Nephron progenitor cell (in vitro differentiated cells): ENCODE measurements at regions not wholly inside any gene's neighbourhood (a gene's known extent, or its start where the extent isn't known, plus 50 kb on each side); places are given as distances from the start of the nearest gene placed in this dataset.

ENCODE experiments used
- DNase-seq: peaks from one replicate; pipeline ENCODE4 v3.0.0; 2021
- H3K27ac Mint-ChIP-seq: 2 replicates; pipeline ENCODE4 v1.8.0; 2021; ENCODE audit warnings: mild to moderate bottlenecking, moderate library complexity, mixed read lengths
- H3K27me3 Mint-ChIP-seq: 2 replicates; pipeline ENCODE4 v1.8.0; 2021; ENCODE audit warnings: mild to moderate bottlenecking, low read depth, mixed read lengths; ENCODE audit not compliant: poor library complexity
- H3K36me3 Mint-ChIP-seq: 2 replicates; pipeline ENCODE4 v1.8.0; 2021; ENCODE audit warnings: low read depth, mixed read lengths
- H3K4me1 Mint-ChIP-seq: 2 replicates; pipeline ENCODE4 v1.8.0; 2021; ENCODE audit warnings: mixed read lengths
- H3K4me3 Mint-ChIP-seq: 2 replicates; pipeline ENCODE4 v1.8.0; 2021; ENCODE audit warnings: mild to moderate bottlenecking, moderate library complexity, mixed read lengths
- H3K9me3 Mint-ChIP-seq: 2 replicates; pipeline ENCODE4 v1.8.0; 2021; ENCODE audit warnings: mild to moderate bottlenecking, moderate library complexity, mixed read lengths
- CTCF ChIP-seq: fragments of 200-600 bp; sonication (generic); IDR thresholded peaks from 2 replicates; pipeline ENCODE4 v1.5.0; 2021; ENCODE audit warnings: antibody characterized with exemption

- DNase-seq = no peak
- no peak overlapping the region for H3K4me3 Mint-ChIP-seq
- no peak for TF ChIP-seq CTCF
- H3K27me3 Mint-ChIP-seq = peaks cover 12% of the 10 kb centered on the region
- H3K9me3 Mint-ChIP-seq = no peaks in the 10 kb centered on the region
- no peaks in the 10 kb centered on the region for H3K36me3 Mint-ChIP-seq
- no peak overlapping the region for H3K27ac Mint-ChIP-seq
- no peaks in the 10 kb centered on the region for H3K4me1 Mint-ChIP-seq
Measured at GRCh38 chrX:111006116-111006515, 89.9 kb upstream of the PAK3 start.

DNA sequence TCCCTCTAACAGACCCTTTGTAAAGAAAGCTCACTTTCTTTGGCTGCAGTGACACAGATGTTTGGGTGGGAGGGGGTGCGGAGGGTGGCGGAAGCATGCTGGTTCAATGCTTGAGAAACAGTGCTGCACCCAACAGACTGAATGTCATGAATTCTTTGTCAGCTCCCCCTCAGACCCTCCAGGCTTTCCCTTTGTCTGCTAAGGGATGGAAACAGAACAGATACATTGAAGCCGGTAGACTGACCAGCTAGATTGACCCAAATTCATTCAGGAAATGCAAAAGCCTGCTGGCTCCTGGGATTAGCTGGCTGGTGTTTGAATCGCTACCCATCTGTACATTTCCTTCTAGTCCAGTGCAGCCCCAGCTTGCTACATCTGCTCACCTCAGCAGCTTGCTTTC, 90.8 kb upstream of the PAK3 start:
- no peaks in the 10 kb centered on the region for H3K9me3 Mint-ChIP-seq
- no peak overlapping the region for H3K27ac Mint-ChIP-seq
- H3K36me3 Mint-ChIP-seq = no peaks in the 10 kb centered on the region
- no peaks in the 10 kb centered on the region for H3K4me1 Mint-ChIP-seq
- no peak for TF ChIP-seq CTCF
- DNase-seq = no peak
- no peak overlapping the region for H3K4me3 Mint-ChIP-seq
- H3K27me3 Mint-ChIP-seq = peaks cover 12% of the 10 kb centered on the region

- no peak for TF ChIP-seq CTCF
- Mint-ChIP-seq H3K36me3 (no peaks in the 10 kb centered on the region), H3K9me3 (no peaks in the 10 kb centered on the region), H3K4me3 (no peak overlapping the region), H3K4me1 (no peaks in the 10 kb centered on the region), H3K27me3 (peaks cover 9% of the 10 kb centered on the region), H3K27ac (no peak overlapping the region)
- no peak for DNase-seq
Measured at GRCh38 chrX:111003118-111003517, 92.9 kb upstream of the PAK3 start.

GRCh38 chrX:110992611-110993010, 103.4 kb upstream of the PAK3 start:
- H3K27ac Mint-ChIP-seq = no peak overlapping the region

DNA sequence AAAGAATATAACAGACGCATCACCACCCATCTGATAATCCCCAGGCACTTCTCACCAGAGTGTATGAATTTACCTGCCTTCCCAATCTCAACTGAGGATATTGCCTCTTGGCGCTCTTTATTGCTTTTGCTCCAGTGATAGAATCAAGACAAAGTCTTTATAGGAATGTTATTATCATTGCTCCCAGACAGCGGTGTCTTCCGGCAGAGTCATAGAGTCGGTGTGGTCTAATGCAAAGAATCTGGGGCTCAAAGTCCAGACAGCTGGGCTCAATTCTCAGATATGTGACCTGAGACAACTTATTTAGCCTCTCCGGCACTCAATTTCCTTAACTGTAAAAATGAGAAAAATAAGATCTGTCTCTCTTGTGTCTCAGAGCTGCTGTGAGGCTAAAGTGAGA, 106.1 kb upstream of the PAK3 start:
- peaks cover 17% of the 10 kb centered on the region for H3K27me3 Mint-ChIP-seq
- no peak overlapping the region for H3K27ac Mint-ChIP-seq
- no peaks in the 10 kb centered on the region for H3K9me3 Mint-ChIP-seq
- no peaks in the 10 kb centered on the region for H3K36me3 Mint-ChIP-seq
- TF ChIP-seq CTCF = no peak
- no peak overlapping the region for H3K4me3 Mint-ChIP-seq
- no peaks in the 10 kb centered on the region for H3K4me1 Mint-ChIP-seq
- DNase-seq = no peak

More at GRCh38 chrX:110992611-110993010, 103.4 kb upstream of the PAK3 start:
- H3K27me3 Mint-ChIP-seq = peaks cover 16% of the 10 kb centered on the region
- H3K9me3 Mint-ChIP-seq = no peaks in the 10 kb centered on the region
- peak; percentile 41 for DNase-seq
- no peaks in the 10 kb centered on the region for H3K36me3 Mint-ChIP-seq
- no peak overlapping the region for H3K4me3 Mint-ChIP-seq
- H3K4me1 Mint-ChIP-seq = no peaks in the 10 kb centered on the region
- peak; percentile 52 for TF ChIP-seq CTCF

- DNase-seq = no peak
- Mint-ChIP-seq H3K27ac (no peak overlapping the region), H3K27me3 (peaks cover 17% of the 10 kb centered on the region), H3K4me3 (no peak overlapping the region), H3K36me3 (no peaks in the 10 kb centered on the region), H3K9me3 (no peaks in the 10 kb centered on the region), H3K4me1 (no peaks in the 10 kb centered on the region)
- no peak for TF ChIP-seq CTCF
Measured at GRCh38 chrX:110989447-110989846, 106.5 kb upstream of the PAK3 start.
